Lower leg skin (tissue), 3 donors: ENCODE measurements at regions not wholly inside any gene's neighbourhood (a gene's known extent, or its start where the extent isn't known, plus 50 kb on each side); places are given as distances from the start of the nearest gene placed in this dataset.
"Not testable (repeated sequence)": the region's sequence is repeated elsewhere in the genome, so short reads cannot be mapped to it uniquely, and the experiment has no call there.

ENCODE experiments used
- CTCF ChIP-seq, 3 donors: fragments of 450-650 bp; IDR thresholded peaks; one replicate each; pipeline ENCODE4 v1.5.1; 2016; ENCODE audit warnings: antibody characterized with exemption in 3 of 3, mild to moderate bottlenecking in 3 of 3, moderate library complexity in 2 of 3
- POLR2A ChIP-seq, 2 donors: fragments of 450-650 bp; IDR thresholded peaks; one replicate each; pipeline ENCODE4 v1.6.1; 2016 to 2017; ENCODE audit warnings: antibody characterized with exemption in 2 of 2, mild to moderate bottlenecking in 1 of 2, moderate library complexity in 1 of 2

GRCh38 chr16:66242206-66242605, 124.3 kb upstream of the CDH5 start:
- TF ChIP-seq CTCF, POLR2A (IDR thresholded peaks at IDR 0.05): not testable (repeated sequence)
